H9 (cell line): ENCODE measurements at regions not wholly inside any gene's neighbourhood (a gene's known extent, or its start where the extent isn't known, plus 50 kb on each side); places are given as distances from the start of the nearest gene placed in this dataset.
A peak's percentile ranks its signal among the peaks of the same experiment; 100 is the strongest.
"Not testable (repeated sequence)": the region's sequence is repeated elsewhere in the genome, so short reads cannot be mapped to it uniquely, and the experiment has no call there.

Experiments used
- DNase-seq: peaks from one replicate; pipeline ENCODE4 v3.0.0-alpha.2; 2017
- H2AFZ ChIP-seq: one replicate; pipeline ENCODE4 v1.6.1; 2013; ENCODE audit warnings: mild to moderate bottlenecking, low read length, control low read depth, moderate library complexity
- H2AK5ac ChIP-seq: 2 replicates; pipeline ENCODE4 v1.6.1; 2013; ENCODE audit warnings: low read length, control low read depth, mixed read lengths; ENCODE audit not compliant: insufficient read length
- H2BK120ac ChIP-seq: one replicate; pipeline ENCODE4 v1.6.1; 2013; ENCODE audit warnings: low read depth, mild to moderate bottlenecking, low read length, control low read depth, inconsistent platforms; ENCODE audit not compliant: poor library complexity, severe bottlenecking
- H2BK12ac ChIP-seq: 2 replicates; pipeline ENCODE4 v1.6.1; 2013; ENCODE audit warnings: low read length, control low read depth, mixed read lengths, low read depth; ENCODE audit not compliant: insufficient read length
- H2BK15ac ChIP-seq: 2 replicates; pipeline ENCODE4 v1.6.1; 2013; ENCODE audit warnings: low read depth, low read length, control low read depth
- H2BK20ac ChIP-seq: one replicate; pipeline ENCODE4 v1.6.1; 2013; ENCODE audit warnings: low read depth, mild to moderate bottlenecking, low read length, control low read depth, inconsistent platforms; ENCODE audit not compliant: poor library complexity, severe bottlenecking
- H2BK5ac ChIP-seq: 2 replicates; pipeline ENCODE4 v1.6.1; 2013; ENCODE audit warnings: low read length, control low read depth, mixed read lengths; ENCODE audit not compliant: insufficient read length
- H3K14ac ChIP-seq: 2 replicates; pipeline ENCODE4 v1.6.1; 2013; ENCODE audit warnings: low read length, control low read depth; ENCODE audit not compliant: insufficient read depth
- H3K18ac ChIP-seq: 2 replicates; pipeline ENCODE4 v1.6.1; 2013; ENCODE audit warnings: low read depth, mild to moderate bottlenecking, mixed read lengths, low read length, control low read depth; ENCODE audit not compliant: insufficient read length
- H3K23ac ChIP-seq: 2 replicates; pipeline ENCODE4 v1.6.1; 2013; ENCODE audit warnings: low read length, control low read depth, mixed read lengths, low read depth; ENCODE audit not compliant: insufficient read length
- H3K23me2 ChIP-seq: 2 replicates; pipeline ENCODE4 v1.6.1; 2013; ENCODE audit warnings: low read depth, mild to moderate bottlenecking, mixed read lengths, low read length, control low read depth; ENCODE audit not compliant: insufficient read length, poor library complexity, severe bottlenecking
- H3K27ac ChIP-seq: 2 replicates; pipeline ENCODE4 v1.5.1; 2013; ENCODE audit warnings: low read length, control low read depth, mixed read lengths, low read depth; ENCODE audit not compliant: insufficient read length
- H3K27me3 ChIP-seq: 2 replicates; pipeline ENCODE4 v1.6.1; 2013; ENCODE audit warnings: low read length, control low read depth, inconsistent platforms; ENCODE audit not compliant: insufficient read depth
- H3K4ac ChIP-seq: 2 replicates; pipeline ENCODE4 v1.6.1; 2013; ENCODE audit warnings: low read depth, mild to moderate bottlenecking, control low read depth, inconsistent platforms, low read length, moderate library complexity
- H3K4me1 ChIP-seq: 2 replicates; pipeline ENCODE4 v1.6.1; 2013; ENCODE audit warnings: low read length, control low read depth, inconsistent platforms; ENCODE audit not compliant: insufficient read depth
- H3K4me2 ChIP-seq: 2 replicates; pipeline ENCODE4 v1.6.1; 2013; ENCODE audit warnings: low read length, control low read depth, mixed read lengths; ENCODE audit not compliant: insufficient read length, insufficient read depth
- H3K56ac ChIP-seq: 2 replicates; pipeline ENCODE4 v1.6.1; 2013; ENCODE audit warnings: low read depth, mild to moderate bottlenecking, mixed read lengths, low read length, control low read depth; ENCODE audit not compliant: insufficient read length
- H3K79me1 ChIP-seq: 2 replicates; pipeline ENCODE4 v1.6.1; 2013; ENCODE audit warnings: low read depth, mild to moderate bottlenecking, moderate library complexity, low read length, control low read depth, inconsistent platforms; ENCODE audit not compliant: insufficient read depth, poor library complexity, severe bottlenecking
- H3K79me2 ChIP-seq: 2 replicates; pipeline ENCODE4 v1.6.1; 2013; ENCODE audit warnings: low read length, control low read depth, inconsistent platforms; ENCODE audit not compliant: insufficient read depth
- H3K9ac ChIP-seq: 2 replicates; pipeline ENCODE4 v1.6.1; 2013; ENCODE audit warnings: low read length, control low read depth, mixed read lengths; ENCODE audit not compliant: insufficient read length; ENCODE audit errors: extremely low read depth
- H3K9me3 ChIP-seq: one replicate; pipeline ENCODE4 v1.6.1; 2013; ENCODE audit warnings: low read depth, low read length, inconsistent platforms; ENCODE audit not compliant: control insufficient read depth
- H3T11ph ChIP-seq: one replicate; pipeline ENCODE4 v1.6.1; 2013; ENCODE audit warnings: mild to moderate bottlenecking, low read length, control low read depth, inconsistent platforms
- H4K20me1 ChIP-seq: one replicate; pipeline ENCODE4 v1.6.1; 2013; ENCODE audit not compliant: control insufficient read depth, insufficient read length, insufficient read depth
- H4K5ac ChIP-seq: 2 replicates; pipeline ENCODE4 v1.6.1; 2013; ENCODE audit warnings: low read depth, mild to moderate bottlenecking, mixed read lengths, low read length, control low read depth; ENCODE audit not compliant: insufficient read length
- H4K8ac ChIP-seq: replicated peaks from 2 replicates; pipeline ENCODE4 v1.6.1; 2013; ENCODE audit warnings: low read length, control low read depth, mixed read lengths, low read depth; ENCODE audit not compliant: insufficient read length
- H4K91ac ChIP-seq: 2 replicates; pipeline ENCODE4 v1.6.1; 2013; ENCODE audit warnings: low read depth, mild to moderate bottlenecking, moderate library complexity, mixed read lengths, low read length, control low read depth; ENCODE audit not compliant: insufficient read length
- H3K27ac Mint-ChIP-seq, 3 experiments: 2 replicates in 2 of 3; 3 replicates in 1 of 3; pipeline ENCODE4 v1.8.0; 2020 to 2021; ENCODE audit warnings: mixed read lengths in 3 of 3, mild to moderate bottlenecking in 1 of 3, moderate library complexity in 1 of 3
- H3K27me3 Mint-ChIP-seq: 2 replicates; pipeline ENCODE4 v1.8.0; 2021; ENCODE audit warnings: low read depth, mild to moderate bottlenecking, moderate library complexity, mixed read lengths
- H3K36me3 Mint-ChIP-seq, 3 experiments: 2 replicates in 2 of 3; 3 replicates in 1 of 3; pipeline ENCODE4 v1.8.0; 2020 to 2021; ENCODE audit warnings: low read depth in 3 of 3, mixed read lengths in 3 of 3; ENCODE audit not compliant: insufficient read depth in 1 of 3
- H3K4me1 Mint-ChIP-seq, 2 experiments: 2 replicates each; pipeline ENCODE4 v1.8.0; 2020; ENCODE audit warnings: mixed read lengths in 2 of 2
- H3K4me3 Mint-ChIP-seq, 2 experiments: 2 replicates in 1 of 2; 3 replicates in 1 of 2; pipeline ENCODE4 v1.8.0; 2020 to 2021; ENCODE audit warnings: mild to moderate bottlenecking in 2 of 2, mixed read lengths in 2 of 2, moderate library complexity in 1 of 2
- H3K9me3 Mint-ChIP-seq, 2 experiments: 2 replicates in 1 of 2; 3 replicates in 1 of 2; pipeline ENCODE4 v1.8.0; 2020; ENCODE audit warnings: mild to moderate bottlenecking in 2 of 2, mixed read lengths in 2 of 2, moderate library complexity in 1 of 2
- WGBS: extraction: QIAGEN DNeasy Blood & Tissue Kit; methylation state at CpG from one replicate; pipeline ENCODE4 v1.1.7; 2013; ENCODE audit warnings: missing lambda C conversion rate, low lambda C conversion rate, mixed read lengths; ENCODE audit not compliant: insufficient read length; ENCODE audit errors: extremely low coverage; 5-methylcytosine and 5-hydroxymethylcytosine counted together
- TF ChIP-seq, protein P1 (sequence below): fragments of 200-600 bp; sonication (generic); conservative IDR thresholded peaks from 3 replicates; pipeline ENCODE4 v1.8.0; 2021; ENCODE audit warnings: antibody characterized with exemption, mild to moderate bottlenecking

DNA sequence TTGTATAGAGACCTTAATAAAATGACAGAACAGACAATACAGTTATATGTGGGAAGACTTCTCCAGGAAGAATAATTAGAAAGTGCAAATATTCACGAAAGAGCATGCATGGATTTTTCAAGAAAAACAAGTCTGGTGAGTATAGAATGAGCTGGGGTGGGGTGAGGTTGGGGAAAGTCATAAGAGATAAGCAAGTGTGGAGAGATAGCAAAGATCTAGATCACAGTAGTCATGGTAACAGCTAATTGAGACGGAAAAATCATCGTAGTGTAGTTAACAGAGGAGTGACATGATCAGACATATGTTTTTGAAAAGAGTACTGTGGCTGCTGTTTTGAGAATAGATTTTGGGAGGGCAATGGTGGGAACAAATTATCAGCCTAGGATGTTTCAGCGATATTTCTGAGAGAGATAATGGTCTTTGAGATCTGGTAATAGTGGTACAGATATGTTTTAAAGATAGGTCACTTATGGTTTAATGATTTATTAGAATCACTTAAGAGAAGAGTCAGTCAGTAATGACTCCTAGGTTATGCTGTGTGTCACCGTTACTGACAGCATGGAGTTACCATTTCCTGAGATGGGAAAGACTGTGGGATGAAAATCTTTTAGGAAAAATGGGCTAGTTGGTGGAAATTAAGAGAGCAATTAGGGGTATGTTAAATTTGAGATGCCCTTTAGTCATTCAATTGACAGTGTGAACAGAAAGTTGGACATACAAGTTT, 248.5 kb upstream of the SLC8A1 start:
- Histone ChIP-seq H2AK5ac (no peak overlapping the region), H3K23ac (no peak overlapping the region), H3T11ph (no peak overlapping the region), H3K4ac (no peak overlapping the region), H3K23me2 (no peaks in the 10 kb centered on the region), H3K56ac (no peak overlapping the region), H3K9ac (no peak overlapping the region), H2BK5ac (no peak overlapping the region), H3K27me3 (no peaks in the 10 kb centered on the region), H4K91ac (no peak overlapping the region), H4K5ac (no peak overlapping the region), H2AFZ (no peak overlapping the region), H2BK15ac (no peak overlapping the region), H3K14ac (no peak overlapping the region), H3K4me1 (no peaks in the 10 kb centered on the region), H4K20me1 (no peaks in the 10 kb centered on the region), H4K8ac (no peak overlapping the region), H3K27ac (no peak overlapping the region), H3K9me3 (no peaks in the 10 kb centered on the region), H3K4me2 (no peak overlapping the region), H3K79me1 (no peaks in the 10 kb centered on the region), H2BK20ac (no peak overlapping the region), H3K18ac (no peak overlapping the region), H2BK12ac (no peak overlapping the region), H2BK120ac (no peak overlapping the region), H3K79me2 (no peaks in the 10 kb centered on the region)
- Mint-ChIP-seq H3K4me1 (no peaks in the 10 kb centered on the region), H3K27ac (no peak overlapping the region), H3K27me3 (no peaks in the 10 kb centered on the region), H3K4me3 (no peak overlapping the region), H3K9me3 (no peaks in the 10 kb centered on the region), H3K36me3 (no peaks in the 10 kb centered on the region)
- TF ChIP-seq, protein P1, sequence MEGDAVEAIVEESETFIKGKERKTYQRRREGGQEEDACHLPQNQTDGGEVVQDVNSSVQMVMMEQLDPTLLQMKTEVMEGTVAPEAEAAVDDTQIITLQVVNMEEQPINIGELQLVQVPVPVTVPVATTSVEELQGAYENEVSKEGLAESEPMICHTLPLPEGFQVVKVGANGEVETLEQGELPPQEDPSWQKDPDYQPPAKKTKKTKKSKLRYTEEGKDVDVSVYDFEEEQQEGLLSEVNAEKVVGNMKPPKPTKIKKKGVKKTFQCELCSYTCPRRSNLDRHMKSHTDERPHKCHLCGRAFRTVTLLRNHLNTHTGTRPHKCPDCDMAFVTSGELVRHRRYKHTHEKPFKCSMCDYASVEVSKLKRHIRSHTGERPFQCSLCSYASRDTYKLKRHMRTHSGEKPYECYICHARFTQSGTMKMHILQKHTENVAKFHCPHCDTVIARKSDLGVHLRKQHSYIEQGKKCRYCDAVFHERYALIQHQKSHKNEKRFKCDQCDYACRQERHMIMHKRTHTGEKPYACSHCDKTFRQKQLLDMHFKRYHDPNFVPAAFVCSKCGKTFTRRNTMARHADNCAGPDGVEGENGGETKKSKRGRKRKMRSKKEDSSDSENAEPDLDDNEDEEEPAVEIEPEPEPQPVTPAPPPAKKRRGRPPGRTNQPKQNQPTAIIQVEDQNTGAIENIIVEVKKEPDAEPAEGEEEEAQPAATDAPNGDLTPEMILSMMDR = no peak
- no peak for DNase-seq
- no CpG with 5 or more reads among the region's 5 CpGs for WGBS

DNA sequence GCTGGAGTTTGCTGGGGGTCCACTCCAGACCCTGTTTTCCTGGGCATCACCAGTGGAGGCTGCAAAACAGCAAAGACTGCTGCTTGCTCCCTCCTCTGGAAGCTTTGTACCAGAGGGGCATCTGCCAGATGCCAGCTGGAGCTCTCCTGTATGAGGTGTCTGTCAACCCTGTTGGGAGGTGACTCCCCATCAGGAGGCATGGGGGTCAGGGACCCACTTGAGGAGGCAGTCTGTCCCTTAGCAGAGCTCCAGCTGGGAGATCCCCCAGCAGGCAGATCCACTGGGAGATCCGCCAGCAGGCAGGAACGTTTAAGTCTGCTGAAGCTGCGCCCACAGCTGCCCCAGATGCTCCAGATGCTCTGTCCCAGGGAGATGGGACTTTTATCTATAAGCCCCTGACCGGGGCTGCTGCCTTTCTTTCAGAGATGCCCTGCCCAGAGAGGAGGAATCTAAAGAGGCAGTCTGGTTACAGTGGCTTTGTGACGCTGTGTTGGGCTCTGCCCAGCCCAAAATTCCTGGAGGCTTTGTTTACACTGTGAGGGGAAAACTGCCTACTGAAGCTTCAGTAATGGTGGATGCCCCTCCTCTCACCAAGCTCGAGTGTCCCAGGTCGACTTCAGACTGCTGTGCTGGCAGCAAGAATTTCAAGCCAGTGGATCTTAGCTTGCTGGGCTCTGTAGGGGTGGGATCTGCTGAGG, 260.5 kb upstream of the SLC8A1 start:
- not testable (repeated sequence) for H3K23me2 ChIP-seq, H3T11ph ChIP-seq, H3K18ac ChIP-seq, H3K27me3 ChIP-seq, H3K9me3 Mint-ChIP-seq, H3K27ac ChIP-seq, H2BK20ac ChIP-seq, H2AFZ ChIP-seq, H2BK12ac ChIP-seq, H3K27ac Mint-ChIP-seq, H3K4me3 Mint-ChIP-seq, H3K14ac ChIP-seq, H3K4me1 ChIP-seq, H3K4ac ChIP-seq, H3K79me2 ChIP-seq, H3K27me3 Mint-ChIP-seq, H4K8ac ChIP-seq, H3K4me2 ChIP-seq, H2BK120ac ChIP-seq, H3K79me1 ChIP-seq, H3K9me3 ChIP-seq, H4K20me1 ChIP-seq, H4K5ac ChIP-seq, H3K4me1 Mint-ChIP-seq, H2BK15ac ChIP-seq, H3K56ac ChIP-seq, H2AK5ac ChIP-seq, H3K9ac ChIP-seq, H4K91ac ChIP-seq, H3K36me3 Mint-ChIP-seq, H3K23ac ChIP-seq, H2BK5ac ChIP-seq
- no CpG with 5 or more reads among the region's 7 CpGs for WGBS
- peak; percentile 39 for DNase-seq
